IMR-90 (cell line): ENCODE measurements at regions not wholly inside any gene's neighbourhood (a gene's known extent, or its start where the extent isn't known, plus 50 kb on each side); places are given as distances from the start of the nearest gene placed in this dataset.

Source experiments
- ATAC-seq: fragments of 200-7000 bp; cut with Tn5 transposase; 2 replicates; pipeline ENCODE4 v1.9.1; 2020; ENCODE audit warnings: low read depth, mild to moderate bottlenecking, moderate library complexity
- BruUV-seq: library from RNA; stranded (reverse); fragments of 400-500 nt; replicated peaks from 2 replicates; lab custom pipeline; 2021; lab: Mats Ljungman, UMichigan
- CTCF ChIA-PET: fragments of 300-600 bp; formaldehyde crosslinking; extraction: SDS; loops from one replicate; lab custom pipeline; 2021; ENCODE audit warnings: antibody characterized with exemption; lab: Yijun Ruan, JAX
- POLR2A ChIA-PET: fragments of 300-600 bp; sonication (Branson Sonifier 250); formaldehyde crosslinking; loops from one replicate; lab custom pipeline; 2022; ENCODE audit warnings: antibody characterized with exemption; ENCODE audit not compliant: unreplicated experiment; lab: Charles Lee
- DNase-seq: peaks from one replicate; pipeline ENCODE4 v3.0.0; 2013
- H2AFZ ChIP-seq: replicated peaks from 2 replicates; pipeline ENCODE3; 2013; ENCODE audit warnings: low read length, mild to moderate bottlenecking; ENCODE audit not compliant: poor library complexity
- H2AK5ac ChIP-seq: 2 replicates; pipeline ENCODE4 v1.6.1; 2013; ENCODE audit warnings: low read depth, low read length, inconsistent platforms
- H2AK9ac ChIP-seq: replicated peaks from 2 replicates; pipeline ENCODE3; 2013; ENCODE audit warnings: mild to moderate bottlenecking, low read depth, low read length, moderate library complexity; ENCODE audit not compliant: poor library complexity
- H2BK120ac ChIP-seq: 2 replicates; pipeline ENCODE4 v1.6.1; 2013; ENCODE audit warnings: low read depth, low read length, inconsistent platforms
- H2BK15ac ChIP-seq: 3 replicates; pipeline ENCODE4 v1.6.1; 2013; ENCODE audit warnings: low read depth, low read length, inconsistent platforms
- H2BK20ac ChIP-seq: 2 replicates; pipeline ENCODE4 v1.6.1; 2013; ENCODE audit warnings: low read depth, mild to moderate bottlenecking, inconsistent platforms, low read length, moderate library complexity
- H2BK5ac ChIP-seq: 2 replicates; pipeline ENCODE4 v1.6.1; 2013; ENCODE audit warnings: mild to moderate bottlenecking, low read depth, low read length, inconsistent platforms; ENCODE audit not compliant: poor library complexity, severe bottlenecking
- H3K14ac ChIP-seq: replicated peaks from 2 replicates; pipeline ENCODE4 v1.6.1; 2013; ENCODE audit warnings: low read depth, low read length, inconsistent platforms
- H3K18ac ChIP-seq: 2 replicates; pipeline ENCODE4 v1.6.1; 2013; ENCODE audit warnings: low read depth, low read length, control low read depth
- H3K23ac ChIP-seq: 2 replicates; pipeline ENCODE4 v1.6.1; 2013; ENCODE audit warnings: low read depth, low read length, inconsistent platforms
- H3K27ac ChIP-seq: 2 replicates; pipeline ENCODE4 v1.5.1; 2013; ENCODE audit warnings: mild to moderate bottlenecking, control low read depth, low read length; ENCODE audit not compliant: insufficient read depth
- H3K27me3 ChIP-seq: 2 replicates; pipeline ENCODE4 v1.6.1; 2013; ENCODE audit warnings: low read length; ENCODE audit not compliant: control insufficient read depth, insufficient read depth
- H3K36me3 ChIP-seq: 2 replicates; pipeline ENCODE4 v1.6.1; 2013; ENCODE audit warnings: low read length, mixed read lengths; ENCODE audit not compliant: control insufficient read depth, insufficient read depth
- H3K4ac ChIP-seq: 2 replicates; pipeline ENCODE4 v1.6.1; 2013; ENCODE audit warnings: low read depth, low read length, inconsistent platforms
- H3K4me1 ChIP-seq: 2 replicates; pipeline ENCODE4 v1.6.1; 2013; ENCODE audit warnings: low read length, mixed read lengths; ENCODE audit not compliant: control insufficient read depth, insufficient read depth
- H3K4me2 ChIP-seq: 2 replicates; pipeline ENCODE4 v1.6.1; 2013; ENCODE audit warnings: low read depth, mild to moderate bottlenecking, control low read depth, low read length, moderate library complexity
- H3K4me3 ChIP-seq: 2 replicates; pipeline ENCODE4 v1.5.1; 2013; ENCODE audit warnings: low read depth, mild to moderate bottlenecking, control low read depth, low read length, moderate library complexity; ENCODE audit not compliant: insufficient read depth
- H3K56ac ChIP-seq: 2 replicates; pipeline ENCODE4 v1.6.1; 2013; ENCODE audit warnings: low read length, inconsistent platforms; ENCODE audit not compliant: insufficient read depth; ENCODE audit errors: extremely low read depth
- H3K79me1 ChIP-seq, 2 experiments: 2 replicates each; pipeline ENCODE4 v1.6.1; 2013; ENCODE audit warnings: low read length in 2 of 2, inconsistent platforms in 1 of 2, low read depth in 1 of 2
- H3K9ac ChIP-seq: 2 replicates; pipeline ENCODE4 v1.6.1; 2013; ENCODE audit warnings: low read depth, low read length, control low read depth
- H3K9me1 ChIP-seq: 2 replicates; pipeline ENCODE4 v1.6.1; 2013; ENCODE audit warnings: low read length, inconsistent platforms; ENCODE audit not compliant: insufficient read depth
- H3K9me3 ChIP-seq: 2 replicates; pipeline ENCODE4 v1.6.1; 2013; ENCODE audit warnings: low read length; ENCODE audit not compliant: control insufficient read depth, insufficient read depth
- H4K20me1 ChIP-seq: 2 replicates; pipeline ENCODE4 v1.6.1; 2013; ENCODE audit warnings: low read length, inconsistent platforms; ENCODE audit not compliant: insufficient read depth
- H4K5ac ChIP-seq: 2 replicates; pipeline ENCODE4 v1.6.1; 2013; ENCODE audit warnings: mild to moderate bottlenecking, low read depth, low read length, control low read depth
- H4K8ac ChIP-seq, 2 experiments: 2 replicates each; pipeline ENCODE4 v1.6.1; 2013; ENCODE audit warnings: low read depth in 2 of 2, low read length in 2 of 2, control low read depth in 1 of 2, inconsistent platforms in 1 of 2
- H4K91ac ChIP-seq: 2 replicates; pipeline ENCODE4 v1.6.1; 2013; ENCODE audit warnings: low read depth, low read length, inconsistent platforms; ENCODE audit not compliant: insufficient read depth
- BHLHE40 ChIP-seq: fragments of 150-350 bp; IDR thresholded peaks from 2 replicates; pipeline ENCODE4 v1.6.1; 2016; ENCODE audit warnings: mild to moderate bottlenecking, low read depth, low read length
- CEBPB ChIP-seq: IDR thresholded peaks from 2 replicates; pipeline ENCODE4 v1.6.1; 2012; ENCODE audit warnings: low read depth, low read length, improper control_type of control experiment
- CHD1 ChIP-seq: IDR thresholded peaks from 2 replicates; pipeline ENCODE4 v1.6.1; 2012; ENCODE audit warnings: low read depth, low read length, improper control_type of control experiment
- FOS ChIP-seq: fragments of 150-350 bp; IDR thresholded peaks from 2 replicates; pipeline ENCODE4 v1.6.1; 2016; ENCODE audit warnings: low read depth, low read length
- MAFK ChIP-seq: IDR thresholded peaks from 2 replicates; pipeline ENCODE4 v1.6.1; 2012; ENCODE audit warnings: low read depth, low read length, improper control_type of control experiment
- MAZ ChIP-seq: IDR thresholded peaks from 2 replicates; pipeline ENCODE4 v1.6.1; 2012; ENCODE audit warnings: low read depth, mild to moderate bottlenecking, low read length, improper control_type of control experiment, moderate library complexity, borderline replicate concordance
- MXI1 ChIP-seq: IDR thresholded peaks from 2 replicates; pipeline ENCODE4 v1.6.1; 2012; ENCODE audit warnings: low read depth, mild to moderate bottlenecking, low read length, moderate library complexity, borderline replicate concordance
- NFE2L2 ChIP-seq: fragments of 150-350 bp; IDR thresholded peaks from 2 replicates; pipeline ENCODE4 v1.6.1; 2016; ENCODE audit warnings: low read depth, mild to moderate bottlenecking, low read length
- POLR2A ChIP-seq: IDR thresholded peaks from 2 replicates; pipeline ENCODE4 v1.6.1; 2012; ENCODE audit warnings: mild to moderate bottlenecking, low read depth, low read length
- RAD21 ChIP-seq: IDR thresholded peaks from 2 replicates; pipeline ENCODE4 v1.6.1; 2012; ENCODE audit warnings: low read length, improper control_type of control experiment
- RCOR1 ChIP-seq: IDR thresholded peaks from 2 replicates; pipeline ENCODE4 v1.6.1; 2012; ENCODE audit warnings: mild to moderate bottlenecking, low read length, improper control_type of control experiment; ENCODE audit not compliant: insufficient replicate concordance
- SMC3 ChIP-seq: fragments of 150-350 bp; IDR thresholded peaks from 2 replicates; pipeline ENCODE4 v1.6.1; 2016; ENCODE audit warnings: low read depth, mild to moderate bottlenecking, antibody characterized with exemption, low read length, moderate library complexity
- WGBS, 2 experiments: methylation state at CpG; one replicate each; pipeline versions ENCODE4 v1.1.5 to v1.1.7; 2013; ENCODE audit warnings: missing lambda C conversion rate in 2 of 2; ENCODE audit not compliant: insufficient read length in 1 of 2; ENCODE audit errors: extremely low coverage in 2 of 2; 5-methylcytosine and 5-hydroxymethylcytosine counted together
- dilution Hi-C: fragments of 300-500 bp; cut with HindIII; formaldehyde crosslinking; loops from one replicate; pipeline ENCODE4 v1.14.3; 2018; ENCODE audit warnings: low sequenced_read_pairs; ENCODE audit not compliant: unreplicated experiment
- in situ Hi-C: fragments of 300-500 bp; cut with MboI; formaldehyde crosslinking; loops from 3 replicates; pipeline ENCODE4 v1.14.3; 2019; ENCODE audit warnings: low sequenced_read_pairs, inconsistent platforms, mixed read lengths
- intact Hi-C: fragments of 100-400 bp; cut with micrococcal nuclease; formaldehyde crosslinking; loops from 2 replicates; pipeline ENCODE4 v1.10.0; 2022
- TF ChIP-seq, protein P1 (sequence below): conservative IDR thresholded peaks from 2 replicates; pipeline ENCODE4 v1.5.1; 2012; ENCODE audit warnings: mild to moderate bottlenecking, low read depth, low read length, improper control_type of control experiment
- TF ChIP-seq, protein P2 (sequence below): fragments of 150-350 bp; IDR thresholded peaks from 2 replicates; pipeline ENCODE4 v1.6.1; 2017; ENCODE audit warnings: mild to moderate bottlenecking, antibody characterized with exemption, low read length, low read depth
- TF ChIP-seq, protein P3 (sequence below): fragments of 150-350 bp; IDR thresholded peaks from 2 replicates; pipeline ENCODE4 v1.6.1; 2016; ENCODE audit warnings: low read depth, mild to moderate bottlenecking, low read length, moderate library complexity, borderline replicate concordance

- no peaks in the 10 kb centered on the region for H3K27me3 ChIP-seq
- no peak overlapping the region for H2BK120ac ChIP-seq
- no peaks in the 10 kb centered on the region for H3K4me1 ChIP-seq
- TF ChIP-seq CEBPB, result no peak
- no peak for TF ChIP-seq RAD21
- no peak for TF ChIP-seq BHLHE40
- TF ChIP-seq, protein P1, sequence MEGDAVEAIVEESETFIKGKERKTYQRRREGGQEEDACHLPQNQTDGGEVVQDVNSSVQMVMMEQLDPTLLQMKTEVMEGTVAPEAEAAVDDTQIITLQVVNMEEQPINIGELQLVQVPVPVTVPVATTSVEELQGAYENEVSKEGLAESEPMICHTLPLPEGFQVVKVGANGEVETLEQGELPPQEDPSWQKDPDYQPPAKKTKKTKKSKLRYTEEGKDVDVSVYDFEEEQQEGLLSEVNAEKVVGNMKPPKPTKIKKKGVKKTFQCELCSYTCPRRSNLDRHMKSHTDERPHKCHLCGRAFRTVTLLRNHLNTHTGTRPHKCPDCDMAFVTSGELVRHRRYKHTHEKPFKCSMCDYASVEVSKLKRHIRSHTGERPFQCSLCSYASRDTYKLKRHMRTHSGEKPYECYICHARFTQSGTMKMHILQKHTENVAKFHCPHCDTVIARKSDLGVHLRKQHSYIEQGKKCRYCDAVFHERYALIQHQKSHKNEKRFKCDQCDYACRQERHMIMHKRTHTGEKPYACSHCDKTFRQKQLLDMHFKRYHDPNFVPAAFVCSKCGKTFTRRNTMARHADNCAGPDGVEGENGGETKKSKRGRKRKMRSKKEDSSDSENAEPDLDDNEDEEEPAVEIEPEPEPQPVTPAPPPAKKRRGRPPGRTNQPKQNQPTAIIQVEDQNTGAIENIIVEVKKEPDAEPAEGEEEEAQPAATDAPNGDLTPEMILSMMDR, result no peak
- TF ChIP-seq MXI1, result no peak
- no peak for TF ChIP-seq MAFK
- no peak for TF ChIP-seq RCOR1
- no peak for TF ChIP-seq CHD1
- no peak for TF ChIP-seq MAZ
- TF ChIP-seq, protein P2, sequence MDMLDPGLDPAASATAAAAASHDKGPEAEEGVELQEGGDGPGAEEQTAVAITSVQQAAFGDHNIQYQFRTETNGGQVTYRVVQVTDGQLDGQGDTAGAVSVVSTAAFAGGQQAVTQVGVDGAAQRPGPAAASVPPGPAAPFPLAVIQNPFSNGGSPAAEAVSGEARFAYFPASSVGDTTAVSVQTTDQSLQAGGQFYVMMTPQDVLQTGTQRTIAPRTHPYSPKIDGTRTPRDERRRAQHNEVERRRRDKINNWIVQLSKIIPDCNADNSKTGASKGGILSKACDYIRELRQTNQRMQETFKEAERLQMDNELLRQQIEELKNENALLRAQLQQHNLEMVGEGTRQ, result no peak
- TF ChIP-seq NFE2L2, result no peak
- TF ChIP-seq SMC3, result no peak
- TF ChIP-seq FOS, result no peak
- TF ChIP-seq, protein P3, sequence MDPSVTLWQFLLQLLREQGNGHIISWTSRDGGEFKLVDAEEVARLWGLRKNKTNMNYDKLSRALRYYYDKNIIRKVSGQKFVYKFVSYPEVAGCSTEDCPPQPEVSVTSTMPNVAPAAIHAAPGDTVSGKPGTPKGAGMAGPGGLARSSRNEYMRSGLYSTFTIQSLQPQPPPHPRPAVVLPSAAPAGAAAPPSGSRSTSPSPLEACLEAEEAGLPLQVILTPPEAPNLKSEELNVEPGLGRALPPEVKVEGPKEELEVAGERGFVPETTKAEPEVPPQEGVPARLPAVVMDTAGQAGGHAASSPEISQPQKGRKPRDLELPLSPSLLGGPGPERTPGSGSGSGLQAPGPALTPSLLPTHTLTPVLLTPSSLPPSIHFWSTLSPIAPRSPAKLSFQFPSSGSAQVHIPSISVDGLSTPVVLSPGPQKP, result no peak
- TF ChIP-seq POLR2A, result no peak
- H4K5ac ChIP-seq, result no peak overlapping the region
- H3K14ac ChIP-seq, result no peak overlapping the region
- ATAC-seq (no peak), DNase-seq (no peak)
- H2AK9ac ChIP-seq, result no peak overlapping the region
- ChIA-PET CTCF (no interaction called here), POLR2A (no interaction called here)
- no peak overlapping the region for H3K56ac ChIP-seq
- no peaks in the 10 kb centered on the region for H4K20me1 ChIP-seq
- H3K4me3 ChIP-seq, result no peak overlapping the region
- no peak overlapping the region for H2BK5ac ChIP-seq
- no TSS peak for BruUV-seq
- H3K4ac ChIP-seq, result no peak overlapping the region
- H2AFZ ChIP-seq, result no peak overlapping the region
- H2BK15ac ChIP-seq, result no peak overlapping the region
- no CpG with 5 or more reads among the region's 3 CpGs for whole genome bisulfite sequencing, 2 experiments
- H3K36me3 ChIP-seq, result no peaks in the 10 kb centered on the region
- peaks cover 3% of the 10 kb centered on the region; the same call in 1 of the 2 replicates for H3K9me3 ChIP-seq
- no peak overlapping the region for H2BK20ac ChIP-seq
- H3K9me1 ChIP-seq, result no peaks in the 10 kb centered on the region
- no peak overlapping the region for H3K23ac ChIP-seq
- in situ Hi-C loops, result no loop called here
- no peak overlapping the region for H3K27ac ChIP-seq
- no peaks in the 10 kb centered on the region for H3K79me1 ChIP-seq
- intact Hi-C loops, result no loop called here
- H2AK5ac ChIP-seq, result no peak overlapping the region
- dilution Hi-C loops, result no loop called here
- no peak overlapping the region for H4K8ac ChIP-seq
- H3K4me2 ChIP-seq, result no peak overlapping the region
- no peak overlapping the region for H3K18ac ChIP-seq
- H4K91ac ChIP-seq, result no peak overlapping the region
- no peak overlapping the region for H3K9ac ChIP-seq
Measured at GRCh38 chr2:56615760-56616159, 432.0 kb downstream of the CCDC85A start.
